CD4-positive, alpha-beta T cell treated with Interleukin-15 for 1 hour (primary cell): ENCODE measurements at regions not wholly inside any gene's neighbourhood (a gene's known extent, or its start where the extent isn't known, plus 50 kb on each side); places are given as distances from the start of the nearest gene placed in this dataset.

ENCODE experiments used
- DNase-seq: peaks from one replicate; pipeline ENCODE4 v3.0.0-alpha.2; 2020

- no peak for DNase-seq
Measured at GRCh38 chrX:16222151-16222550, 54.9 kb downstream of the MAGEB17 start.

- no peak for DNase-seq
Measured at GRCh38 chrX:16223385-16223784, 56.1 kb downstream of the MAGEB17 start.

- DNase-seq, result no peak
Measured at GRCh38 chrX:16239211-16239610, 71.9 kb downstream of the MAGEB17 start.

- no peak for DNase-seq
Measured at GRCh38 chrX:16240231-16240905, 73.1 kb downstream of the MAGEB17 start.

GRCh38 chrX:16240968-16241367 is 73.7 kb downstream of the MAGEB17 start:
- DNase-seq, result no peak

- DNase-seq, result no peak
Measured at GRCh38 chrX:16250296-16250695, 83.0 kb downstream of the MAGEB17 start.

- no peak for DNase-seq
Measured at GRCh38 chrX:16251782-16252181, 84.5 kb downstream of the MAGEB17 start.

GRCh38 chrX:16258882-16259281 is 91.6 kb downstream of the MAGEB17 start:
- no peak for DNase-seq

- no peak for DNase-seq
Measured at GRCh38 chrX:16267431-16267830, 100.2 kb downstream of the MAGEB17 start.

- DNase-seq, result no peak
Measured at GRCh38 chrX:16268206-16268605, 100.9 kb downstream of the MAGEB17 start.

GRCh38 chrX:16278927-16279326 is 111.6 kb downstream of the MAGEB17 start:
- no peak for DNase-seq

GRCh38 chrX:16282209-16282608 is 114.9 kb downstream of the MAGEB17 start:
- DNase-seq, result no peak

GRCh38 chrX:16284842-16285241 is 117.6 kb downstream of the MAGEB17 start:
- DNase-seq, result no peak

GRCh38 chrX:16290997-16291396 is 123.7 kb downstream of the MAGEB17 start:
- DNase-seq, result no peak

GRCh38 chrX:16300831-16301230 is 133.6 kb downstream of the MAGEB17 start:
- no peak for DNase-seq

GRCh38 chrX:16304751-16305150 is 137.5 kb downstream of the MAGEB17 start:
- DNase-seq, result no peak

GRCh38 chrX:16305187-16305586 is 137.9 kb downstream of the MAGEB17 start:
- no peak for DNase-seq

GRCh38 chrX:16307950-16308349 is 140.7 kb downstream of the MAGEB17 start:
- no peak for DNase-seq

- DNase-seq, result no peak
Measured at GRCh38 chrX:16308773-16309172, 141.5 kb downstream of the MAGEB17 start.

- no peak for DNase-seq
Measured at GRCh38 chrX:16310326-16310725, 143.0 kb downstream of the MAGEB17 start.

GRCh38 chrX:16311671-16312070 is 144.4 kb downstream of the MAGEB17 start:
- no peak for DNase-seq

GRCh38 chrX:16312761-16313623 is 145.7 kb downstream of the MAGEB17 start:
- DNase-seq, result no peak

- no peak for DNase-seq
Measured at GRCh38 chrX:16316331-16316730, 149.1 kb downstream of the MAGEB17 start.

GRCh38 chrX:16319929-16320328 is 152.6 kb downstream of the MAGEB17 start:
- DNase-seq, result no peak
